OCI-LY1 (cell line): ENCODE measurements at regions not wholly inside any gene's neighbourhood (a gene's known extent, or its start where the extent isn't known, plus 50 kb on each side); places are given as distances from the start of the nearest gene placed in this dataset.

Source experiments
- H2AFZ ChIP-seq: fragments of 200-600 bp; sonication (generic), shearing (Covaris generic); 2 replicates; pipeline ENCODE4 v1.6.0; 2014; ENCODE audit warnings: antibody characterized with exemption, mild to moderate bottlenecking, low read length
- H3F3A ChIP-seq: fragments of 200-600 bp; sonication (generic), shearing (Covaris generic); 2 replicates; pipeline ENCODE4 v1.6.0; 2014; ENCODE audit warnings: mild to moderate bottlenecking, antibody characterized with exemption, low read length, moderate library complexity; ENCODE audit not compliant: insufficient read depth
- H3K27ac ChIP-seq: fragments of 200-600 bp; sonication (generic); 2 replicates; pipeline ENCODE4 v1.5.1; 2014; ENCODE audit warnings: low read length, mixed run types, mild to moderate bottlenecking, low read depth; ENCODE audit not compliant: poor library complexity, severe bottlenecking
- H3K27me3 ChIP-seq: fragments of 200-600 bp; sonication (generic); 2 replicates; pipeline ENCODE4 v1.6.0; 2014; ENCODE audit warnings: antibody characterized with exemption, mild to moderate bottlenecking, low read length, moderate library complexity; ENCODE audit not compliant: insufficient read depth
- H3K36me3 ChIP-seq: fragments of 200-600 bp; sonication (generic); 2 replicates; pipeline ENCODE4 v1.6.1; 2014; ENCODE audit warnings: mild to moderate bottlenecking, antibody characterized with exemption, low read length, moderate library complexity, mixed read lengths; ENCODE audit not compliant: insufficient read depth
- H3K4me1 ChIP-seq: fragments of 200-600 bp; sonication (generic); 2 replicates; pipeline ENCODE4 v1.5.1; 2014; ENCODE audit warnings: mild to moderate bottlenecking, low read length, moderate library complexity; ENCODE audit not compliant: insufficient read depth, severe bottlenecking
- H3K4me2 ChIP-seq: fragments of 200-600 bp; sonication (generic), shearing (Covaris generic); 2 replicates; pipeline ENCODE4 v1.6.1; 2014; ENCODE audit warnings: low read length
- H3K4me3 ChIP-seq: fragments of 200-600 bp; sonication (generic); 2 replicates; pipeline ENCODE4 v1.5.1; 2014; ENCODE audit warnings: low read length, low read depth, mild to moderate bottlenecking, mixed read lengths; ENCODE audit not compliant: poor library complexity, severe bottlenecking
- H3K79me2 ChIP-seq: fragments of 200-600 bp; shearing (Covaris generic); 2 replicates; pipeline ENCODE4 v1.6.1; 2016; ENCODE audit warnings: mixed run types, low read length, mixed read lengths; ENCODE audit not compliant: insufficient read depth
- H3K9ac ChIP-seq: fragments of 200-600 bp; sonication (generic), shearing (Covaris generic); 2 replicates; pipeline ENCODE4 v1.6.1; 2014; ENCODE audit warnings: mild to moderate bottlenecking, low read length, mixed read lengths
- H3K9me2 ChIP-seq: fragments of 200-600 bp; sonication (generic), shearing (Covaris generic); 2 replicates; pipeline ENCODE4 v1.6.1; 2014; ENCODE audit warnings: low read depth, mild to moderate bottlenecking, low read length, mixed read lengths
- H3K9me3 ChIP-seq: fragments of 200-600 bp; shearing (Covaris generic); 2 replicates; pipeline ENCODE4 v1.6.1; 2014; ENCODE audit warnings: low read length, mixed read lengths
- H4K20me1 ChIP-seq: fragments of 200-600 bp; sonication (generic), shearing (Covaris generic); 2 replicates; pipeline ENCODE4 v1.6.0; 2016; ENCODE audit warnings: mild to moderate bottlenecking, low read length; ENCODE audit not compliant: insufficient read depth
- CTCF ChIP-seq: fragments of 200-600 bp; sonication (generic), shearing (Covaris generic); IDR thresholded peaks from 2 replicates; pipeline ENCODE4 v1.5.1; 2017; ENCODE audit warnings: mild to moderate bottlenecking, antibody characterized with exemption, low read length, moderate library complexity, mixed read lengths
- EZH2 ChIP-seq: fragments of 200-600 bp; sonication (generic), shearing (Covaris generic); IDR thresholded peaks from 2 replicates; pipeline ENCODE4 v1.8.0; 2017; ENCODE audit warnings: borderline replicate concordance, mixed run types, mild to moderate bottlenecking, antibody characterized with exemption, low read length, moderate library complexity, mixed read lengths

- Histone ChIP-seq H3F3A (no peaks in the 10 kb centered on the region), H3K4me1 (no peaks in the 10 kb centered on the region), H3K9me3 (no peaks in the 10 kb centered on the region), H3K27me3 (no peaks in the 10 kb centered on the region), H3K79me2 (no peaks in the 10 kb centered on the region), H3K4me3 (no peak overlapping the region), H3K36me3 (no peaks in the 10 kb centered on the region), H3K9me2 (no peaks in the 10 kb centered on the region), H3K9ac (no peak overlapping the region), H2AFZ (no peak overlapping the region), H4K20me1 (no peaks in the 10 kb centered on the region), H3K4me2 (no peak overlapping the region), H3K27ac (no peak overlapping the region)
- TF ChIP-seq EZH2, result no peak
- no peak for TF ChIP-seq CTCF
Observed at GRCh38 chr5:44443172-44443571, 54.0 kb upstream of the FGF10 start.

GRCh38 chr5:44441460-44441859 is 52.2 kb upstream of the FGF10 start:
- no peak overlapping the region for H2AFZ ChIP-seq
- H3K79me2 ChIP-seq, result no peaks in the 10 kb centered on the region
- no peaks in the 10 kb centered on the region for H3K9me2 ChIP-seq
- no peak overlapping the region for H3K27ac ChIP-seq
- H3K27me3 ChIP-seq, result no peaks in the 10 kb centered on the region
- no peak overlapping the region for H3K4me3 ChIP-seq
- no peak overlapping the region for H3K9ac ChIP-seq
- H4K20me1 ChIP-seq, result no peaks in the 10 kb centered on the region
- no peaks in the 10 kb centered on the region for H3F3A ChIP-seq
- no peak overlapping the region for H3K4me2 ChIP-seq
- H3K4me1 ChIP-seq, result no peaks in the 10 kb centered on the region
- no peaks in the 10 kb centered on the region for H3K36me3 ChIP-seq
- no peaks in the 10 kb centered on the region for H3K9me3 ChIP-seq
- TF ChIP-seq EZH2 (no peak), CTCF (no peak)

- TF ChIP-seq EZH2 (no peak), CTCF (no peak)
- Histone ChIP-seq H3K9me2 (no peaks in the 10 kb centered on the region), H4K20me1 (no peaks in the 10 kb centered on the region), H3K4me3 (no peak overlapping the region), H3F3A (no peaks in the 10 kb centered on the region), H2AFZ (no peak overlapping the region), H3K4me1 (no peaks in the 10 kb centered on the region), H3K9ac (no peak overlapping the region), H3K36me3 (no peaks in the 10 kb centered on the region), H3K9me3 (no peaks in the 10 kb centered on the region), H3K4me2 (no peak overlapping the region), H3K27me3 (no peaks in the 10 kb centered on the region), H3K79me2 (no peaks in the 10 kb centered on the region), H3K27ac (no peak overlapping the region)
Observed at GRCh38 chr5:44440186-44440585, 51.0 kb upstream of the FGF10 start.
